NCI-H2227 (cell line): ENCODE measurements at regions not wholly inside any gene's neighbourhood (a gene's known extent, or its start where the extent isn't known, plus 50 kb on each side); places are given as distances from the start of the nearest gene placed in this dataset.
A peak's percentile ranks its signal among the peaks of the same experiment; 100 is the strongest.
"Not testable (repeated sequence)": the region's sequence is repeated elsewhere in the genome, so short reads cannot be mapped to it uniquely, and the experiment has no call there.

ENCODE experiments used
- DNase-seq: peaks from one replicate; lab custom pipeline; 2025; ENCODE audit not compliant: unreplicated experiment; lab: John Stamatoyannopoulos, UW

DNA sequence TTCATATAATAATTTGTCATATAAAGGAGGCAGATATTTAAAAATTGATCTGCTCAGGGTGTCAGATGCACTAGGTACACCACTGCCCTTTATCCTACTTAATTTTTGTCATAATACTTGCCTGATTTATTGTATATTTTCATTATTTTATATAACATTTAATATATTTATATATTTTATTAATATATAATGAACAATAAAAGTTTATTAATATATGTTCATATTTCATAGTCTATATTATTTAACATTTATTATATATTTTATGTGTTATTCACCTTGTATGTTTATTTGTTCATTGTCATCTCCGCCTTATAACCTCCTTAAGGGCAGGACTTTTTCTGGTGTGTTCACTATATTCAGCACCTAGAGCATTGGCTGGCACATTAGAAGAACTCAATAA, 232.4 kb upstream of the AMIGO2 start:
- DNase-seq = no peak

DNA sequence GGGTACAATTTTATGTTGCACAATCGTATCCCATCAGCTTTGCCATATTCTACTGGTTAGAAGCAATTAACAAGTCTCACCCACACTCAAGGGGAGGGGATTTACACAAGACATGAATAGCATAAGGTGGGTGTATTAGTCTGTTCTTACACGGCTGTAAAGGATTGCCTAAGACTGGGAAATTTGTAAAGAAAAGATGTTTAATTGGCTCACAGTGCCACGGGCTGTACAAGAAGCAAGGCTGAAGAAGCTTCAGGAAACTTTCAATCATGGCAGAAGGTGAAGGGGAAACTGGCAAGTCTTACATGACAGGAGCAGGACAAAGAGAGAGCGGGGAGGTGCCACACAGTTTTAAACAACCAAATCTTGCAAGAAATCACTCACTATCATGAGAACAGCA, 231.8 kb upstream of the AMIGO2 start:
- DNase-seq = no peak

DNA sequence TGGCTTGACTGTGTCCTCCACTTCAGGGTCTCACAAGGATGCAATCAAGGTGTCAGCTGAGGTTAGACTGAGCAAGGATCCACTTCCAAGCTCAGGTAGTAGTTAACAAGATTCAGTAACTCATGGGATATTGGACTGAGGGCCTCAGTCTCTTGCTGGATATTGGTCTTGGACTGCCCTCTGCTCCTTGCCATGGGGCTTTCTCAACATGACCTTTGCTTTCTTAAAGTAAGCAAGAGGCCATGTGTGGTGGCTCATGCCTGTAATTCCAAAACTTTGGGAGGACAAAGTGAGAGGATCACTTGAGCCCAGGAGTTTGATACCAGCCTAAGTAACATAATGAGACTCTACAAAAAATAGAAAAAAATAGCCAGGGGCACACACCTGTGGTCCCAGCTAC, 231.3 kb upstream of the AMIGO2 start:
- no peak for DNase-seq

DNA sequence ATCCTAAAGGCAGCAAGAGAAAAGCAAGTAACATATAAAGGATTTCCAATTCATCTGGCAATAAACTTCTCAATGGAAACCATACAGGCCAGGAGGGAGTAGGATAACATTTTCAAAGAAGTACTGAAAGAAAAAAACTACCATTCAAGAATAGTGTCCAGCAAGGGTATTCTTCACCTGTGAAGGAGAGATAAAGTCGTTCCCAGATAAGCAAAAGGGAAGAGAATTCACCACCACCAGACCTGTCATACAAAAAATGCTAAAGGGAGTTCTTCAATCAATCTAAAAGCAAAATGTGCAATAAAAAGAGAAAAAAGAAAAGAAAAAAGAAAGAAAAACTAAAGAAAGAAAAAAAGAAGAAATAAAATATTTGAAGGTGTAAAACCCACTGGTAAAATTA, 228.9 kb upstream of the AMIGO2 start:
- no peak for DNase-seq

DNA sequence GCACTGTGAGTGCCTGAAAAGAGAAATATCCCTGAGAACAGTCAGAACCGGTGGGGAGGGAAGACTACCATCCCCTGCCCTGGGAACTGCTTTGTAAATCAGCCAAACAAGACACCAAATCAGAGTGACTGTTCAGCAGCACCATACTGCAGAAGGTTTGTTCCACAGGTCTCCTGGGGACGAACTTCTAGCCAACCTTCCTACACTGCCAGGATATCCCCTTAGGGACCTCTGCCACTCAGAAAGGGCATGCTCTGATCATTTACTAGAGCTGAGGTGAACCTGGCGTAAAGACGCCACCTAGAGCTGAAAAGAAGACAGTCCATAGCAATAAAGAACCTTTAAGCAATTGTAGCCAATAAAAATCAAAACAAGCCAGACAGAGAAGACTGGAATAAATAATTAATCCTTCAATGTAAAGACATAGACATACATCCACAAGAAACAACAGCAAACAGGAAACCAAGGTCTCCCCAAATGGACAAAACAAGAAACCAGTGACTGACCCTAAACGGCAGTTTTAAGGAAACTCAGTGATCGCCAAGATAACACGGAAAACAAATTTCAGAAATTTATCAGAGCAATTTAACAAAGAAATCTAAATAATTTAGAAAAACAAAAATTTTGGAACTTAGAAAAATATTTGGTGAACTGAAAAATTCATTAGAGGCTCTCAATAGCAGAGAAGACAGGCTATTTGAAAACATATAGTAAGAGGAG, 228.1 kb upstream of the AMIGO2 start:
- DNase-seq = no peak

DNA sequence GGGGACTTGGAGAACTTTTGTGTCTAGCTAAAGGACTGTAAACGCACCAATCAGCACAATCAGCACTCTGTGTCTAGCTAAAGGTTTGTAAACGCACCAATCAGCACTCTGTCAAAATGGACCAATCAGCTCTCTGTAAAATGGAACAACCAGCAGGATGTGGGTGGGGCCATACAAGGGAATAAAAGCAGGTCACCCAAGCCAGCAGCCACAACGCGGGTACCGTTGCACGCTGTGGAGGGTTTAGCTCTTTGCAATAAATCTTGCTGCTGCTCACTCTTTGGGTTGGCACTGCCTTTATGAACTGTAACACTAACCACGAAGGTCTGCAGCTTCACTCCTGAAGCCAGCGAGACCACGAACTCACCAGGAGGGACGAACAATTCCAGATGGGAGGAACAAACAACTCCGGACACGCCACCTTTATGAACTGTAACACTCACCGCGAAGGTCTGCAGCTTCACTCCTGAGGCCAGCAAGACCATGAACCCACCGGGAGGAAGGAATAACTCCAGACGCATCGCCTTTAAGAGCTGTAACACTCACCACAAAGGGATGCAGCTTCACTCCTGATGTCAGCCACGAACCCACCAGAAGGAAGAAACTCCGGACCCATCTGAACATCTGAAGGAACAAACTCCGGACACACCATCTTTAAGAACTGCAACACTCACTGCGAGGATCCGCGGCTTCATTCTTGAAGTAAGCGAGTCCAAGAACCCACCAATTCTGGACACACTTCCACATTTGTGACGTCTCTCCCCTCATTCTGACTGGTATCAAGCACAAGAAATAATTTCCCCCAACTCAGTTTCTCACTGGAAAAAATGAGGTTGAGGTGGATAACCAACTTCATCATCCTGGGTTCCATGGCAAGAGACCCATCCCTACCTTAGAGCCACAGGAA, 227.3 kb upstream of the AMIGO2 start:
- not testable (repeated sequence) for DNase-seq

DNA sequence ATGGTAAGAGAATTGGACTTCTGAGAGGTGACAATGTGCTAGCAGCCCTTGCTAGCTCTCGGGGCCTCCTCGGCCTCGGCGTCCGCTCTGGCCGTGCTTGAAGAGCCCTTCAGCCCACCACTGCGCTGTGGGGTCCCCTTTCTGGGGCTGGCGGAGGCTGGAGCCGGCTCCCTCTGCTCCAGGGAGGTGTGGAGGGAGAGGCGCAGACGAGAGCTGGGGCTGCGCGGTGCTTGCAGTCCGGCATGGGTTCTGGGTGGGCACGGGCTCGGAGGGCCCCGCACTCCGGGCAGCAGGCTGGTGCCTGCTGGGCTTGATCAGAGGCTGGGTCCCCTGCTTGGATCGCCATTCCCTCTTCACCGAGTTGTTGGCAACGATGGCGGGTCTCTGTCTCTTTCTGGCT, 226.4 kb upstream of the AMIGO2 start:
- no peak for DNase-seq

DNA sequence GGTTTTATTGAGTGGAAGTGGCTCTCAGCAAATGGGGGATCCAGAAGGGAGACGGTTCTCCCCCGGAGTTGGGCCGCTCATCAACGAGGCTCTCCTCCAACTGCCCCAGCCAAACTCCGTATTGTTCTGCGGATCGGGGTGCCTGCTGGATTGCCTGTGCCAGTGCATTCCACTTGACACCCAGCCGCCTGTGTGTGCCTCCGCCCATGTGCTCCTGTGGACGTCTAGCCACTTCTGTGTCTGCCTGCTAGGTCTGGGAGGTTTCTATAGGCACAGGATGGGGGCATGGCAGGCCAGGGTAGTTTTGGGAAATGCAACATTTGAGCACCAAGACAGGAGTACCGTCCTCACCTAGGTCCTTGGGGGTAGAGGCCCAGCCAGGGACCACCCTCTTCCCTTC, 225.7 kb upstream of the AMIGO2 start:
- DNase-seq = no peak

DNA sequence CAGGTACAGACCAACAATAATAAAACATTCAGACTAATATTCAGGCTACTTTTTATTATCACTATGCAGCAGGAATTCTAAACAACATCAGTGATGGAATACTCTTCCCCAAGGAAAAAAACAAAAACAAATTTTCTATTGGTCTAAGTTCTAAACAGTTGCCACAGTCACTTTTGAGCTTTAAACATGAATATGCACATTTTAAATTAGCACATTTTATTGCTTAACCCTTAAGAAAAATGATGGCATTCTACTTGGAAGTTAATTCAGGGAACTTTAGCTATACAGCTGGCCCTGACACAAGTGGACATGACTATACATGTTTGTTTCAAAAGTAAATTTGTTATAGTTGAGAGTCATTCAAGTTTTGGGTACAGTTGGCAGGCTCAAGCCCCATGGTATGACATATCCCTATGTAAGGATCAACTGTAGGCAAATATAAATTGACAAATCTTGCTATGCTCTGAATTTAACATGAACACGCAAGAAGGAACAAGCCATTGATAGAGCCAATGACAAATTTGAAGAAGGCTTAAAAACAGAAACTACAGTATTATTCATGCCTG, 224.3 kb upstream of the AMIGO2 start:
- DNase-seq = no peak

DNA sequence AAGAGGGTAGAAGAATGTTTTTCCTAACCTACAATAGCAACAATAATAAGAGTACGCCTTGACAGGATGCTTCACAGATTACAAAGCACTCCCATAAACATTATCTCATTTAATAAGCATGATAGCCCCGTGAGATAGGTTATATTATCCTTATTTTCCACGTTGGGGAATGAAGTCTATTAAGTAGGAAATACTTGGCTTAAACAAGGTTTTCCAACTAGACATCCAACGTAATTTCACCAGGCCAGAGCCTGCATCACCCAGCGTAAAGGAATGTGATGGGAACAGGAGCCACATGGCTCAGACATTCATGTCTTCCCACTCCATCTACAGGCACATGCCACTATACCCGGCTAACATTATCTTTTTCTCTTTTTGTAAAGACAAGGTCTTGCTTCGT, 223.4 kb upstream of the AMIGO2 start:
- no peak for DNase-seq

DNA sequence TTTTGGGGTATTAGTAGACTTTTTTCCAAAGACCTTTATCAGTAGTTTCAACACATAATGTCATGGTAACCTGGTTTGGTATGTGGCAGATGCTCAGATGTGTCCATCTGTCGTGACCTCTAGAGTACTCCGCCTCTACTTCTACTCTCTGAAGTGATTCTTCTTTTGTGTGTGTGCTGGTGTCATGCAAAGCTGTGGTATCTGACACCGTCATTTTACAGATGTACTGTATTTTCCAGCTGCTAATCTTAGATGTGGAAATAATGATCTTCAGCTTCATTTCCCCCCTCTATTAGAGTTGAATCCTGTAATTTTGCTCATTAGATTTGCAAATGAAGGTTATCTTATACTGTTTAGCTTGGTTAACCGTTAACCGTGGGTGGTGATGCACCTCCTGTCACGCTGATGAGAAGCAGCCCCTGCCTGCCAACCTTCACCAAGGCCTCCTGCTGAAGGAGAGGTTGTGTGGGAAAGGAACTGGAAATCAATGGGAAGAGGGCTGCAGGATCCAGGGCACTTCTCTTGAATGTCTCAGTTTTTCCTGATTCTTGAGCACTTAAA, 222.4 kb upstream of the AMIGO2 start:
- DNase-seq = no peak

DNA sequence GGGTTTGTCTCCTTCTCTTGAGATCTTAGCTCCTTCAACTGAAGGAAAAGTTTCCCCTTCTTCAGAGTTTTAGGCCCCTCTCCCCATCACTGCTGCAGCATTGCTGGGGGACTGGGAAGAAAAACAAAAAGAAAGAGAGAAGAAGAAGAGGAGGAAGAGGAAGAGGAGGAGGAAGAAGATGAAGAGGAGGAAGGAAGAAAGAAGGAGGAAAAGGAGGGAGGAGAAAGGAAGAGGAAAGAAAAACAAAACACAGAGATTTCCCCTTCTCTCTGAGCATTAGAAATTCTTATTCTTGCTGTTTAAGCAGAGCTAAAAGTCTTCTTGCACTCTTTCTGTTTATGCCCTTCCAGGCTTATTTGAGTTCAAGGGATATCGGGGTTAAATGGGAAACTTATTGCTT, 219.8 kb upstream of the AMIGO2 start:
- DNase-seq = no peak

DNA sequence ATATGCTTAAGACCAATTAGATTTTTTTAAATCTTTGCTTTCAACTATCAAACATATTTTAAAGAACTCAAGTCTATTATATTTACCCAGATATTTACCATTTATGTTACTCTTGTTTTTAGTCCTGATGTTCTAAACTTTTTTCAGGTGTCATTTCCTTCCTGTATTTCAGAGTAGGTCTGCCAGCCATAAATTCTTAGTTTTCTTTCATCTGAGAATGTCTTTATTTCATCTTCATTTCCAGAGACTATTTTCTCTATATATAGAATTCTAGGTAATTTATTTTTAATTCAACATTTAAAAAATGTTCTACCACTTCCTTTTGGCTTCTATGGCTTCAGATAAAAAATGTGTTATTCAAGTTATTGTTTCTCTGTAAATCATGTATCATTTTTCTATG, 218.2 kb upstream of the AMIGO2 start:
- no peak for DNase-seq

DNA sequence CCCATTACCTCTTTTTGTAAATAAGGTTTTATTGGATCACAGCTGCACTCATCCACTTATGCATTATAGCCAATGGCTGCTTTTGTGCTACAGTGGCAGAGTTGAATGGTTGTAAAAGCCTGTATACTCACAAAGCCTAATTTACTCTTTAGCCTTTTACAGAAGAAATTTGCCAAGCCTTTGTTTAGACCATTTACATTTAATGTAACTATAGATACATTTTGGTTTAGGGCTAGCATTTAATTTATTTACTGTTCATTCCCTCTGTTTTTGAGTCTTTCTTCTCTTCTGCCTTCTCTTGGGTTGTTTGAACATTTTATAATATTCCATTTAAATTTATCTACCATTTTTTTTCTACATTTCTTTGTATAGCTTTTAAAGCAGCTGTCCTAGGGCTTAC, 217.1 kb upstream of the AMIGO2 start:
- no peak for DNase-seq

DNA sequence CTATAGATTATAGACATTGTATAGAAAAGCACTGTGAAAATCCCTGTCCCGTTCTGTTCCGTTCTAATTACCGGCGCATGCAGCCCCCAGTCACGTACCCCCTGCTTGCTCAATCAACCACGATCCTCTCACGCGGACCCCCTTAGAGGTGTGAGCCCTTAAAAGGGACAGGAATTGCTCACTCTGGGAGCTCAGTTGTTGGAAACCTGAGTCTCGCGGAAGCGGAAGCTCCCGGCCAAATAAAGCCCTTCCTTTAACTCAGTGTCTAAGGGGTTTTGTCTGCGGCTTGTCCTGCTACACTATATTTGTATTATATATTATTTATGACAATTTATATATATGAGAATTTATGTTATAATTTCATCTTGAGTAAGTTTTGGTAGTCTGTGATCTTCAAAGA, 213.6 kb upstream of the AMIGO2 start:
- no peak for DNase-seq

DNA sequence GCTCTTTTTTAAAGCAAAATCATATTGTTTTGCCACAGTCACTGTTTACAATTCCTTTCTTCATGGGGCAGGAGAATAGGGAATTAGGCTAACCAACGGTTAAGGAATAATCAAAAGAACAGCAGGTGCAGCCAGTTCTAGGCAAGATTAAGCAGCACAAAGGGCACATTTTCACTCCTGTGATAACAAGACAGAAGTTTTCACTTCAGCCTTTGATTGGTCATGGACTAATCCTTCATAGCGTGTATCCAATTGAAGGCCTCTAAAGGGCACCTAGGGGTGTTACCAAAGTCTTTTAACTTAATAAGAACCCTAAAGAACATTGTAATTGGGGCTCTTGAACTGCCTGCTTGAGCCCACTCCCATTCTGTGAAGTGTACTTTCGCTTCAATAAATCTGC, 206.9 kb upstream of the AMIGO2 start:
- DNase-seq = peak; percentile 70
